Adrenal gland (tissue), 5 donors: ENCODE measurements at regions not wholly inside any gene's neighbourhood (a gene's known extent, or its start where the extent isn't known, plus 50 kb on each side); places are given as distances from the start of the nearest gene placed in this dataset.

Experiments used
- POLR2A ChIP-seq, 2 donors: fragments of 450-650 bp; IDR thresholded peaks; one replicate each; pipeline ENCODE4 v1.6.1; 2017; ENCODE audit warnings: antibody characterized with exemption in 2 of 2, mild to moderate bottlenecking in 2 of 2, moderate library complexity in 1 of 2
- TF ChIP-seq, protein P1 (sequence below), 6 experiments: fragments of 450-650 bp in 4 of 6; fragments of 200-600 bp in 2 of 6; sonication (generic) in 1 of 6; IDR thresholded peaks; 1 replicate in 5 of 6; 2 replicates in 1 of 6; pipeline versions ENCODE4 v1.5.1 to v1.8.0; 2016 to 2021; ENCODE audit warnings: antibody characterized with exemption in 6 of 6, mild to moderate bottlenecking in 2 of 6, moderate library complexity in 1 of 6
- donor health status: DM: no; HTN: no; CAD: no.

DNA sequence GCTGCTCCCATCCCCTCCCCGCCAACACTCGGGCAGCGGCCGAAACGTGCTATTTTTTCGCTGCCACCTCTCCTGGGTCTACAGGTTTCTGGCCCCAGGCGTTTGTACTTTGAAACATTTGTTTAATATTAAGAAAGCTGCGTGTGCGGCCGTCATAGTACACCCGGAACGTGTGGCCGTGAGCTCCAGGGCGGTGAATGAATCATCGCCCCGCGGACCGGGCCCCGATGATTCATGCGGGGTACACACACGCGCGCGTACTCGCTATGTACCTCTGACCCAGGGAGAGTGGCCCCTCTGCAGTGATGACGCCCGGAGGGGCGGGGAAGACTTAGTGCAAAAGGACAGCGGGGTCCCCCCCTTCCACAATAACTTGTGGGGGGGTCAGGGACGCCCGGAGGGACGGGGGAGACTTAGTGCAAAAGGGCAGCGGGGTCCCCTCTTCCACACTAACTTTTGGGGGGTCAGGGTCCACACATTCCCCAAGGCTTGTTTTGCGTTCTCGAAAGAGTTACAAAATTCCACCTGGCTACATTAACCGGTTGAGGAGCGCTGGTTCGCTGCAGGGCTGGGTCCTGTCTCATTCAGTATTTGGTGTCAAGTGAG is 56.5 kb upstream of the PCGF5 start:
- TF ChIP-seq, protein P1, sequence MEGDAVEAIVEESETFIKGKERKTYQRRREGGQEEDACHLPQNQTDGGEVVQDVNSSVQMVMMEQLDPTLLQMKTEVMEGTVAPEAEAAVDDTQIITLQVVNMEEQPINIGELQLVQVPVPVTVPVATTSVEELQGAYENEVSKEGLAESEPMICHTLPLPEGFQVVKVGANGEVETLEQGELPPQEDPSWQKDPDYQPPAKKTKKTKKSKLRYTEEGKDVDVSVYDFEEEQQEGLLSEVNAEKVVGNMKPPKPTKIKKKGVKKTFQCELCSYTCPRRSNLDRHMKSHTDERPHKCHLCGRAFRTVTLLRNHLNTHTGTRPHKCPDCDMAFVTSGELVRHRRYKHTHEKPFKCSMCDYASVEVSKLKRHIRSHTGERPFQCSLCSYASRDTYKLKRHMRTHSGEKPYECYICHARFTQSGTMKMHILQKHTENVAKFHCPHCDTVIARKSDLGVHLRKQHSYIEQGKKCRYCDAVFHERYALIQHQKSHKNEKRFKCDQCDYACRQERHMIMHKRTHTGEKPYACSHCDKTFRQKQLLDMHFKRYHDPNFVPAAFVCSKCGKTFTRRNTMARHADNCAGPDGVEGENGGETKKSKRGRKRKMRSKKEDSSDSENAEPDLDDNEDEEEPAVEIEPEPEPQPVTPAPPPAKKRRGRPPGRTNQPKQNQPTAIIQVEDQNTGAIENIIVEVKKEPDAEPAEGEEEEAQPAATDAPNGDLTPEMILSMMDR (IDR thresholded peaks at IDR 0.05), result no peak
- TF ChIP-seq POLR2A (IDR thresholded peaks at IDR 0.05), result peak in 1 of 2 donors; percentile 70
